ENCODE measurements at regions not wholly inside any gene's neighbourhood (a gene's known extent, or its start where the extent isn't known, plus 50 kb on each side); places are given as distances from the start of the nearest gene placed in this dataset.

DNA sequence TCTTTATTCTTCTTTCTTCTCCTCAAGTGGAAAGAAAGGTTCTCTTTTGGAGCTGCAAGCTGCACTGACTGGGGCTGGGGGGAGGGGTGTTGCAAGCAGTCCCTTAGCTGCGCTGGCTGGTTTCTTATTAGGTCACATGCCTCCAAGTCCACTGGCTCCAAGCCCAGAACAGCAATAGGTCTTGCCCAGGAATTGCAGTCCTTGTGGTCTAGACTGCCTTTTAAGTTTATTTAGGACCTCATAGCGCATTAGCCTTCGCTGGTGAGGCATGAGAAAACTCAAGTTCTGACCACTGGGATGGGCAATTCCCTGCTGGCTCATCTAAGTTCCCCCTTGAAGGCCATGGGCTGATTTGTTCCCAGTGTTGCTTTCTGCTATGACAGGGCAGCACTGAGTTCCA, 138.6 kb upstream of the SCN7A start:
- BruUV-seq (replicated peaks): no TSS peak
- dilution Hi-C loops (cut with MboI; ENCODE audit: extremely low pct_ligation_motif_present, low sequenced_read_pairs): no loop called here

DNA sequence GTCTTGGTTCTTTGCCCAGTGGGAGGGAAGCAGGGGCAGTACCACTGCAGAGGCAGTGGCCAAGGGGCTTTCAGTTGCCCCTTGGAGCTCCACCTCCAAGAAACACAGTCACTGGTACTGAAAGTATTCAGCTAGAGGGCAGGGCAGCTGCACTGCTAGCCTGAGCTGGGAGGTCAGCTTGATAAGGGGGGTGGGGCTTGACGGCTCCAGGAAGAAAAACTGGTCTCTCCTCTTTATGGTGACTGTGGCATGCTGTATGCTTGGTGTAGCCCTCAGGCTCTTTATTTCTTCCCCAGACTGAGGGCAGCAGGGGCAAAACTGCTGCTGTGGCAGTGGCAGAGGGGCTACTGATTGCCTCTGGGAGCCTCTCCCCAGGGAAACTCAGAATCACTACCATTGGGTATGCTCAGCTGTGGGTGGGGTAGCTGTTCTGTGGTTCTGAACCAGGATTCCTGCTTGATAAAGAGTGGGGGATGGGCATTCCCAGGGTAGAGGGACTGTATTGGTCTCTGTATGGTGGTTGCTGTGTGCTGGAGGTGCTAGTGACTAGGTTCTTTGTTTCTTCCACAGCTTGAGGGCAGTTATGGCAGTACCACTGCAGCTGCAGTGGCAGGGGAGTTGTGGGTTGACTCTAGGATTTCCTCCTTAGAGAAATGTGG, 134.6 kb upstream of the SCN7A start:
- H3K36me3 ChIP-seq (ENCODE audit: control insufficient read depth in 2 of 2, extremely low read depth in 1 of 2, insufficient read depth in 2 of 2, low read length in 2 of 2): no peaks in the 10 kb centered on the region
- H3K9me1 ChIP-seq (replicated peaks; ENCODE audit: control insufficient read depth, extremely low read depth, insufficient read depth, low read length): no peaks in the 10 kb centered on the region
- dilution Hi-C loops (cut with MboI; ENCODE audit: extremely low pct_ligation_motif_present, low sequenced_read_pairs) (no loop called here), intact Hi-C loops (cut with micrococcal nuclease) (no loop called here)
- H3K27me3 ChIP-seq (ENCODE audit: control insufficient read depth in 2 of 2, insufficient read depth in 2 of 2, low read length in 2 of 2): no peaks in the 10 kb centered on the region
- no peak overlapping the region for H3K9ac ChIP-seq (replicated peaks; ENCODE audit: extremely low read depth, insufficient read depth, low read length)
- no peak overlapping the region for H2AFZ ChIP-seq (ENCODE audit: low read depth, low read length)
- no peaks in the 10 kb centered on the region for H4K20me1 ChIP-seq (replicated peaks; ENCODE audit: control insufficient read depth, extremely low read depth, insufficient read depth, low read length)
- H3K4me2 ChIP-seq (ENCODE audit: insufficient read depth, low read length): no peak overlapping the region
- TF ChIP-seq, protein P1, sequence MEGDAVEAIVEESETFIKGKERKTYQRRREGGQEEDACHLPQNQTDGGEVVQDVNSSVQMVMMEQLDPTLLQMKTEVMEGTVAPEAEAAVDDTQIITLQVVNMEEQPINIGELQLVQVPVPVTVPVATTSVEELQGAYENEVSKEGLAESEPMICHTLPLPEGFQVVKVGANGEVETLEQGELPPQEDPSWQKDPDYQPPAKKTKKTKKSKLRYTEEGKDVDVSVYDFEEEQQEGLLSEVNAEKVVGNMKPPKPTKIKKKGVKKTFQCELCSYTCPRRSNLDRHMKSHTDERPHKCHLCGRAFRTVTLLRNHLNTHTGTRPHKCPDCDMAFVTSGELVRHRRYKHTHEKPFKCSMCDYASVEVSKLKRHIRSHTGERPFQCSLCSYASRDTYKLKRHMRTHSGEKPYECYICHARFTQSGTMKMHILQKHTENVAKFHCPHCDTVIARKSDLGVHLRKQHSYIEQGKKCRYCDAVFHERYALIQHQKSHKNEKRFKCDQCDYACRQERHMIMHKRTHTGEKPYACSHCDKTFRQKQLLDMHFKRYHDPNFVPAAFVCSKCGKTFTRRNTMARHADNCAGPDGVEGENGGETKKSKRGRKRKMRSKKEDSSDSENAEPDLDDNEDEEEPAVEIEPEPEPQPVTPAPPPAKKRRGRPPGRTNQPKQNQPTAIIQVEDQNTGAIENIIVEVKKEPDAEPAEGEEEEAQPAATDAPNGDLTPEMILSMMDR (IDR thresholded peaks at IDR 0.05; ENCODE audit: extremely low read depth in 1 of 2, insufficient read depth in 1 of 2, low read depth in 1 of 2, low read length in 2 of 2): no peak
- TF ChIP-seq EZH2 (IDR thresholded peaks at IDR 0.05; ENCODE audit: borderline replicate concordance, low read depth, low read length, severe bottlenecking) (no peak), POLR2AphosphoS5 (IDR thresholded peaks at IDR 0.05; ENCODE audit: insufficient read depth, low read depth, low read length) (no peak), FOS (IDR thresholded peaks at IDR 0.05; ENCODE audit: borderline replicate concordance, insufficient read depth, low read length) (no peak), GATA2 (IDR thresholded peaks at IDR 0.05; ENCODE audit: insufficient read depth, insufficient read length, low read depth, low read length) (no peak), MYC (IDR thresholded peaks at IDR 0.05; ENCODE audit: low read depth, low read length) (no peak), JUN (IDR thresholded peaks at IDR 0.05; ENCODE audit: borderline replicate concordance, insufficient read depth, insufficient read length, low read depth) (no peak), POLR2A (IDR thresholded peaks at IDR 0.05; ENCODE audit: low read depth, low read length) (no peak)
- TF ChIP-seq, protein P2, sequence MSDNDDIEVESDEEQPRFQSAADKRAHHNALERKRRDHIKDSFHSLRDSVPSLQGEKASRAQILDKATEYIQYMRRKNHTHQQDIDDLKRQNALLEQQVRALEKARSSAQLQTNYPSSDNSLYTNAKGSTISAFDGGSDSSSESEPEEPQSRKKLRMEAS (IDR thresholded peaks at IDR 0.05; ENCODE audit: insufficient read depth, insufficient read length): no peak
- H3K27ac ChIP-seq (ENCODE audit: insufficient read depth, low read depth, low read length): no peak overlapping the region
- H3K79me2 ChIP-seq (ENCODE audit: control insufficient read depth, insufficient read depth, low read length): no peaks in the 10 kb centered on the region
- H3K4me3 ChIP-seq (replicated peaks in 1 of 3; ENCODE audit: insufficient read depth in 1 of 3, low read depth in 1 of 3, low read length in 3 of 3): no peak overlapping the region
- POLR2A ChIA-PET: no interaction called here
- H3K9me3 ChIP-seq (replicated peaks; ENCODE audit: control insufficient read depth, insufficient read depth, low read length): no peaks in the 10 kb centered on the region
- H3K4me1 ChIP-seq (ENCODE audit: control insufficient read depth, extremely low read depth, insufficient read depth, low read length): no peaks in the 10 kb centered on the region
- BruUV-seq (replicated peaks): no TSS peak
- CTCF ChIA-PET: no interaction called here
- FAIRE-seq: no peak
- no peak for DNase-seq (ENCODE audit: low read depth, low spot score)

More for the DNA sequence above, 138.6 kb upstream of the SCN7A start:
- FAIRE-seq (no peak), DNase-seq (ENCODE audit: low read depth, low spot score) (peak; percentile 39)
- Histone ChIP-seq H3K9me1 (replicated peaks; ENCODE audit: control insufficient read depth, extremely low read depth, insufficient read depth, low read length) (no peaks in the 10 kb centered on the region), H3K27me3 (ENCODE audit: control insufficient read depth in 2 of 2, insufficient read depth in 2 of 2, low read length in 2 of 2) (no peaks in the 10 kb centered on the region), H3K4me2 (ENCODE audit: insufficient read depth, low read length) (no peak overlapping the region), H3K79me2 (ENCODE audit: control insufficient read depth, insufficient read depth, low read length) (no peaks in the 10 kb centered on the region), H3K4me3 (replicated peaks in 1 of 3; ENCODE audit: insufficient read depth in 1 of 3, low read depth in 1 of 3, low read length in 3 of 3) (no peak overlapping the region), H3K9ac (replicated peaks; ENCODE audit: extremely low read depth, insufficient read depth, low read length) (no peak overlapping the region), H3K27ac (ENCODE audit: insufficient read depth, low read depth, low read length) (no peak overlapping the region), H4K20me1 (replicated peaks; ENCODE audit: control insufficient read depth, extremely low read depth, insufficient read depth, low read length) (no peaks in the 10 kb centered on the region), H3K9me3 (replicated peaks; ENCODE audit: control insufficient read depth, insufficient read depth, low read length) (no peaks in the 10 kb centered on the region), H2AFZ (ENCODE audit: low read depth, low read length) (no peak overlapping the region), H3K4me1 (ENCODE audit: control insufficient read depth, extremely low read depth, insufficient read depth, low read length) (no peaks in the 10 kb centered on the region), H3K36me3 (ENCODE audit: control insufficient read depth in 2 of 2, extremely low read depth in 1 of 2, insufficient read depth in 2 of 2, low read length in 2 of 2) (no peaks in the 10 kb centered on the region)
- ChIA-PET CTCF (no interaction called here), POLR2A (no interaction called here)
- TF ChIP-seq, protein P2 (IDR thresholded peaks at IDR 0.05; ENCODE audit: insufficient read depth, insufficient read length): no peak
- intact Hi-C loops (cut with micrococcal nuclease): no loop called here
